RWPE2 (cell line): ENCODE measurements at regions not wholly inside any gene's neighbourhood (a gene's known extent, or its start where the extent isn't known, plus 50 kb on each side); places are given as distances from the start of the nearest gene placed in this dataset.

Source experiments
- ATAC-seq: fragments of 200-7000 bp; cut with Tn5 transposase; 3 replicates; pipeline ENCODE4 v1.9.1; 2021; ENCODE audit warnings: low read depth
- DNase-seq: peaks from one replicate; pipeline ENCODE4 v3.0.0-alpha.2; 2020; ENCODE audit warnings: low spot score
- H3K27ac ChIP-seq: fragments of 450-650 bp; 2 replicates; pipeline ENCODE4 v1.5.1; 2017; ENCODE audit warnings: mild to moderate bottlenecking; ENCODE audit not compliant: poor library complexity, severe bottlenecking
- H3K27me3 ChIP-seq: fragments of 250-450 bp; sonication (Bioruptor Pico); 2 replicates; pipeline ENCODE4 v1.5.1; 2021; ENCODE audit warnings: mild to moderate bottlenecking, moderate library complexity; ENCODE audit not compliant: insufficient read depth, poor library complexity, severe bottlenecking
- H3K36me3 ChIP-seq: fragments of 250-450 bp; sonication (Bioruptor Pico); 2 replicates; pipeline ENCODE4 v1.5.1; 2020; ENCODE audit warnings: low read depth, mild to moderate bottlenecking, moderate library complexity
- H3K4me1 ChIP-seq: fragments of 250-450 bp; sonication (Bioruptor Pico); 2 replicates; pipeline ENCODE4 v1.5.1; 2021; ENCODE audit warnings: mild to moderate bottlenecking, moderate library complexity; ENCODE audit not compliant: insufficient read depth, poor library complexity, severe bottlenecking
- H3K4me3 ChIP-seq: fragments of 250-450 bp; sonication (Bioruptor Pico); 2 replicates; pipeline ENCODE4 v1.5.1; 2021; ENCODE audit warnings: mild to moderate bottlenecking, moderate library complexity; ENCODE audit not compliant: severe bottlenecking
- H3K9me3 ChIP-seq: fragments of 250-450 bp; sonication (Bioruptor Pico); 2 replicates; pipeline ENCODE4 v1.5.1; 2021; ENCODE audit warnings: mild to moderate bottlenecking, moderate library complexity; ENCODE audit not compliant: severe bottlenecking
- TF ChIP-seq, protein P1 (sequence below): fragments of 450-650 bp; IDR thresholded peaks from one replicate; pipeline ENCODE4 v1.5.1; 2017; ENCODE audit warnings: mild to moderate bottlenecking, moderate library complexity; ENCODE audit not compliant: poor library complexity, severe bottlenecking

DNA sequence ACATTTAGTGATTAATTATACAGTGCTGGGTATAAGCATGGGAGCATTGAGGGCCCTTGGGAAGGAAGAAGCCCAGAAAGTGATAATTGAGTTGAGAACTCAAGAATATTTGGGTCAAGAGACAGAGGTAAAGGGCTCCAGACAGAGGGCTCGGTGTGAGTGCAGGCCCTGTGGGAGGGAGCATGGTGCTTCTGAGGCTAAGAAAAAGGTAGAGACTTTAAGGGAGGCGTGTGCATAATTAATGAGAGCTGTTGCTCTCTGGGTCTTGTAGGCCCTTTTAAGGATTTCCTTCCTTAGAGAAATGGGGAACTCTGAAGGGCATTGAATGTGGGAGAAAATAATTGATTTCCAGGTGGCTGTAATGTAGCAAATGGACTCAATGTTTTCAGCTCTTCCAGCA, 735.0 kb upstream of the POU3F3 start:
- ATAC-seq (no peak), DNase-seq (no peak)
- no peaks in the 10 kb centered on the region for H3K36me3 ChIP-seq
- no peaks in the 10 kb centered on the region for H3K27me3 ChIP-seq
- no peak overlapping the region for H3K27ac ChIP-seq
- no peaks in the 10 kb centered on the region for H3K4me1 ChIP-seq
- H3K9me3 ChIP-seq: no peaks in the 10 kb centered on the region
- TF ChIP-seq, protein P1, sequence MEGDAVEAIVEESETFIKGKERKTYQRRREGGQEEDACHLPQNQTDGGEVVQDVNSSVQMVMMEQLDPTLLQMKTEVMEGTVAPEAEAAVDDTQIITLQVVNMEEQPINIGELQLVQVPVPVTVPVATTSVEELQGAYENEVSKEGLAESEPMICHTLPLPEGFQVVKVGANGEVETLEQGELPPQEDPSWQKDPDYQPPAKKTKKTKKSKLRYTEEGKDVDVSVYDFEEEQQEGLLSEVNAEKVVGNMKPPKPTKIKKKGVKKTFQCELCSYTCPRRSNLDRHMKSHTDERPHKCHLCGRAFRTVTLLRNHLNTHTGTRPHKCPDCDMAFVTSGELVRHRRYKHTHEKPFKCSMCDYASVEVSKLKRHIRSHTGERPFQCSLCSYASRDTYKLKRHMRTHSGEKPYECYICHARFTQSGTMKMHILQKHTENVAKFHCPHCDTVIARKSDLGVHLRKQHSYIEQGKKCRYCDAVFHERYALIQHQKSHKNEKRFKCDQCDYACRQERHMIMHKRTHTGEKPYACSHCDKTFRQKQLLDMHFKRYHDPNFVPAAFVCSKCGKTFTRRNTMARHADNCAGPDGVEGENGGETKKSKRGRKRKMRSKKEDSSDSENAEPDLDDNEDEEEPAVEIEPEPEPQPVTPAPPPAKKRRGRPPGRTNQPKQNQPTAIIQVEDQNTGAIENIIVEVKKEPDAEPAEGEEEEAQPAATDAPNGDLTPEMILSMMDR: no peak
- H3K4me3 ChIP-seq: no peak overlapping the region

DNA sequence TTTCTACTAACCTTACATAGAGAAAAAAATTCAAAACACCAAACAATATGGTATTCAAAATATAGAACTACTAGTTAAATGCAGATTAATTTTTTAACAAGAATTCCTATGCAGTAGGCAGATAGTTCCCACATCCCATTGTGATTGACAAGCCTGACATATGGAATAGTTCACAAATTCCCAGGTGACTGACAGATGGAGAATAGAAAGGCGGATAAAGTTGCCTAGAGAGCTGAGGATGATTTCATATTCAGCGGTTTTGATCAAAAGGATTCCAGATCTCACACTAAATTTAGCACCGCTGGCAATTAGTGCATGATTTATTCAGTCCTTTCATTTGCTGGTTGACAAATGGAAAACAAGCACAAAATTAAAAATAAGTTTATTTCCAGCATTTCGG, 733.7 kb upstream of the POU3F3 start:
- no peak overlapping the region for H3K4me3 ChIP-seq
- no peaks in the 10 kb centered on the region for H3K9me3 ChIP-seq
- H3K27me3 ChIP-seq: no peaks in the 10 kb centered on the region
- no peaks in the 10 kb centered on the region for H3K4me1 ChIP-seq
- DNase-seq (no peak), ATAC-seq (no peak)
- H3K36me3 ChIP-seq: no peaks in the 10 kb centered on the region
- TF ChIP-seq, protein P1: no peak
- H3K27ac ChIP-seq: no peak overlapping the region

- H3K27ac ChIP-seq: no peak overlapping the region
- ATAC-seq (no peak), DNase-seq (no peak)
- H3K36me3 ChIP-seq: no peaks in the 10 kb centered on the region
- no peak overlapping the region for H3K4me3 ChIP-seq
- H3K4me1 ChIP-seq: no peaks in the 10 kb centered on the region
- H3K27me3 ChIP-seq: peaks cover 2% of the 10 kb centered on the region
- no peaks in the 10 kb centered on the region for H3K9me3 ChIP-seq
- TF ChIP-seq, protein P1: no peak
These were observed 728.8 kb upstream of the POU3F3 start for GRCh38 chr2:104125096-104125495.

- Histone ChIP-seq H3K27me3 (peaks cover 2% of the 10 kb centered on the region), H3K36me3 (no peaks in the 10 kb centered on the region), H3K4me1 (no peaks in the 10 kb centered on the region), H3K27ac (no peak overlapping the region), H3K4me3 (no peak overlapping the region), H3K9me3 (no peaks in the 10 kb centered on the region)
- TF ChIP-seq, protein P1: no peak
- no peak for DNase-seq
- no peak for ATAC-seq
These were observed 726.7 kb upstream of the POU3F3 start for GRCh38 chr2:104127049-104127770.

DNA sequence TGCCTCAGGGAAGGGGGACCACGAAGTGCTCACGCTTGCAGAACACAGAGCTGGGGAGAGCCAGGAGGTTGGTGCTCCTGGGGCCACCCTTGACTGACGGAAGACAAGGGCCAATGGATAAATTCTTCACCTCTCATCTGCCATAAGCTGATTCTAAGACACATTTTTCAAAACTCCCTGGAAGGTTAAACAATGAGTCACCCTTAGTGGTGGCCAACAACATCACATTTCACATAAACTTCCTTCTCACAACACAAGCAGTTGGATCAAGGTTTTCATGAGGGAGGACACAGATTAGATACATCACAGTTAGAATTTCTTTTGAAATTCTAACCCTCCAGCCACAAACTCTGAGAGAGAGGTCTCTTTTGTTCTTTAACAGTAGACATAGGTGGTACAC, 713.6 kb upstream of the POU3F3 start:
- TF ChIP-seq, protein P1: no peak
- Histone ChIP-seq H3K4me3 (no peak overlapping the region), H3K36me3 (no peaks in the 10 kb centered on the region)

More for the DNA sequence above, 713.6 kb upstream of the POU3F3 start:
- Histone ChIP-seq H3K27me3 (no peaks in the 10 kb centered on the region), H3K4me1 (no peaks in the 10 kb centered on the region), H3K9me3 (no peaks in the 10 kb centered on the region), H3K27ac (no peak overlapping the region)
- no peak for DNase-seq
- ATAC-seq: no peak
